H1 (cell line): ENCODE measurements at regions not wholly inside any gene's neighbourhood (a gene's known extent, or its start where the extent isn't known, plus 50 kb on each side); places are given as distances from the start of the nearest gene placed in this dataset.

ENCODE experiments used
- MAFK ChIP-seq: IDR thresholded peaks from 2 replicates; pipeline ENCODE4 v1.6.1; 2012; ENCODE audit warnings: low read depth, mild to moderate bottlenecking, improper control_type of control experiment, low read length
- TF ChIP-seq, protein P1 (sequence below): fragments of 300-600 bp; sonication (generic); IDR thresholded peaks from 2 replicates; pipeline ENCODE4 v1.7.1; 2012; ENCODE audit warnings: low read length, moderate library complexity, mild to moderate bottlenecking, inconsistent platforms; ENCODE audit not compliant: insufficient replicate concordance
- TF ChIP-seq, protein P2 (sequence below): IDR thresholded peaks from 2 replicates; pipeline ENCODE4 v1.6.1; 2011; ENCODE audit warnings: low read length, improper control_type of control experiment

DNA sequence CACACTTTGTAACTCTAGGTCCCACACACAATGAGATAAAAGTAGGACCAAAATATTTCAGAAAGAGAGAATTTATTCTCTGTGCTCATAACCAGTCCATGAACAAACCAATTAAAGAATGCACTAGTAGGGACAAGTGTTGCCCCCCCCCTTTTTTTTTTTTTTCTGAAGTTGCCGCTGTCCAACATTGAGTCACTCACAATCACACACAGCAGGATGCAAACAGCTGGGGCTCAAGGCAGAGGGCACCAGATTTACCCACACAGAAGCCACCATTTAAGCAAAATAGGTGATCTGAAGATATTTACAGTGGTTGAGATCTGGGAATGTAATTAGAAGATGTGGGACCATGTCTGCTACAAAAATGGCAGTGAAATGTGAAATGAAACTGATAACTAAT is 850.9 kb upstream of the SLIT2 start (continued):
- TF ChIP-seq, protein P1, sequence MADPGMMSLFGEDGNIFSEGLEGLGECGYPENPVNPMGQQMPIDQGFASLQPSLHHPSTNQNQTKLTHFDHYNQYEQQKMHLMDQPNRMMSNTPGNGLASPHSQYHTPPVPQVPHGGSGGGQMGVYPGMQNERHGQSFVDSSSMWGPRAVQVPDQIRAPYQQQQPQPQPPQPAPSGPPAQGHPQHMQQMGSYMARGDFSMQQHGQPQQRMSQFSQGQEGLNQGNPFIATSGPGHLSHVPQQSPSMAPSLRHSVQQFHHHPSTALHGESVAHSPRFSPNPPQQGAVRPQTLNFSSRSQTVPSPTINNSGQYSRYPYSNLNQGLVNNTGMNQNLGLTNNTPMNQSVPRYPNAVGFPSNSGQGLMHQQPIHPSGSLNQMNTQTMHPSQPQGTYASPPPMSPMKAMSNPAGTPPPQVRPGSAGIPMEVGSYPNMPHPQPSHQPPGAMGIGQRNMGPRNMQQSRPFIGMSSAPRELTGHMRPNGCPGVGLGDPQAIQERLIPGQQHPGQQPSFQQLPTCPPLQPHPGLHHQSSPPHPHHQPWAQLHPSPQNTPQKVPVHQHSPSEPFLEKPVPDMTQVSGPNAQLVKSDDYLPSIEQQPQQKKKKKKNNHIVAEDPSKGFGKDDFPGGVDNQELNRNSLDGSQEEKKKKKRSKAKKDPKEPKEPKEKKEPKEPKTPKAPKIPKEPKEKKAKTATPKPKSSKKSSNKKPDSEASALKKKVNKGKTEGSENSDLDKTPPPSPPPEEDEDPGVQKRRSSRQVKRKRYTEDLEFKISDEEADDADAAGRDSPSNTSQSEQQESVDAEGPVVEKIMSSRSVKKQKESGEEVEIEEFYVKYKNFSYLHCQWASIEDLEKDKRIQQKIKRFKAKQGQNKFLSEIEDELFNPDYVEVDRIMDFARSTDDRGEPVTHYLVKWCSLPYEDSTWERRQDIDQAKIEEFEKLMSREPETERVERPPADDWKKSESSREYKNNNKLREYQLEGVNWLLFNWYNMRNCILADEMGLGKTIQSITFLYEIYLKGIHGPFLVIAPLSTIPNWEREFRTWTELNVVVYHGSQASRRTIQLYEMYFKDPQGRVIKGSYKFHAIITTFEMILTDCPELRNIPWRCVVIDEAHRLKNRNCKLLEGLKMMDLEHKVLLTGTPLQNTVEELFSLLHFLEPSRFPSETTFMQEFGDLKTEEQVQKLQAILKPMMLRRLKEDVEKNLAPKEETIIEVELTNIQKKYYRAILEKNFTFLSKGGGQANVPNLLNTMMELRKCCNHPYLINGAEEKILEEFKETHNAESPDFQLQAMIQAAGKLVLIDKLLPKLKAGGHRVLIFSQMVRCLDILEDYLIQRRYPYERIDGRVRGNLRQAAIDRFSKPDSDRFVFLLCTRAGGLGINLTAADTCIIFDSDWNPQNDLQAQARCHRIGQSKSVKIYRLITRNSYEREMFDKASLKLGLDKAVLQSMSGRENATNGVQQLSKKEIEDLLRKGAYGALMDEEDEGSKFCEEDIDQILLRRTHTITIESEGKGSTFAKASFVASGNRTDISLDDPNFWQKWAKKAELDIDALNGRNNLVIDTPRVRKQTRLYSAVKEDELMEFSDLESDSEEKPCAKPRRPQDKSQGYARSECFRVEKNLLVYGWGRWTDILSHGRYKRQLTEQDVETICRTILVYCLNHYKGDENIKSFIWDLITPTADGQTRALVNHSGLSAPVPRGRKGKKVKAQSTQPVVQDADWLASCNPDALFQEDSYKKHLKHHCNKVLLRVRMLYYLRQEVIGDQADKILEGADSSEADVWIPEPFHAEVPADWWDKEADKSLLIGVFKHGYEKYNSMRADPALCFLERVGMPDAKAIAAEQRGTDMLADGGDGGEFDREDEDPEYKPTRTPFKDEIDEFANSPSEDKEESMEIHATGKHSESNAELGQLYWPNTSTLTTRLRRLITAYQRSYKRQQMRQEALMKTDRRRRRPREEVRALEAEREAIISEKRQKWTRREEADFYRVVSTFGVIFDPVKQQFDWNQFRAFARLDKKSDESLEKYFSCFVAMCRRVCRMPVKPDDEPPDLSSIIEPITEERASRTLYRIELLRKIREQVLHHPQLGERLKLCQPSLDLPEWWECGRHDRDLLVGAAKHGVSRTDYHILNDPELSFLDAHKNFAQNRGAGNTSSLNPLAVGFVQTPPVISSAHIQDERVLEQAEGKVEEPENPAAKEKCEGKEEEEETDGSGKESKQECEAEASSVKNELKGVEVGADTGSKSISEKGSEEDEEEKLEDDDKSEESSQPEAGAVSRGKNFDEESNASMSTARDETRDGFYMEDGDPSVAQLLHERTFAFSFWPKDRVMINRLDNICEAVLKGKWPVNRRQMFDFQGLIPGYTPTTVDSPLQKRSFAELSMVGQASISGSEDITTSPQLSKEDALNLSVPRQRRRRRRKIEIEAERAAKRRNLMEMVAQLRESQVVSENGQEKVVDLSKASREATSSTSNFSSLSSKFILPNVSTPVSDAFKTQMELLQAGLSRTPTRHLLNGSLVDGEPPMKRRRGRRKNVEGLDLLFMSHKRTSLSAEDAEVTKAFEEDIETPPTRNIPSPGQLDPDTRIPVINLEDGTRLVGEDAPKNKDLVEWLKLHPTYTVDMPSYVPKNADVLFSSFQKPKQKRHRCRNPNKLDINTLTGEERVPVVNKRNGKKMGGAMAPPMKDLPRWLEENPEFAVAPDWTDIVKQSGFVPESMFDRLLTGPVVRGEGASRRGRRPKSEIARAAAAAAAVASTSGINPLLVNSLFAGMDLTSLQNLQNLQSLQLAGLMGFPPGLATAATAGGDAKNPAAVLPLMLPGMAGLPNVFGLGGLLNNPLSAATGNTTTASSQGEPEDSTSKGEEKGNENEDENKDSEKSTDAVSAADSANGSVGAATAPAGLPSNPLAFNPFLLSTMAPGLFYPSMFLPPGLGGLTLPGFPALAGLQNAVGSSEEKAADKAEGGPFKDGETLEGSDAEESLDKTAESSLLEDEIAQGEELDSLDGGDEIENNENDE: no peak
- TF ChIP-seq, protein P2, sequence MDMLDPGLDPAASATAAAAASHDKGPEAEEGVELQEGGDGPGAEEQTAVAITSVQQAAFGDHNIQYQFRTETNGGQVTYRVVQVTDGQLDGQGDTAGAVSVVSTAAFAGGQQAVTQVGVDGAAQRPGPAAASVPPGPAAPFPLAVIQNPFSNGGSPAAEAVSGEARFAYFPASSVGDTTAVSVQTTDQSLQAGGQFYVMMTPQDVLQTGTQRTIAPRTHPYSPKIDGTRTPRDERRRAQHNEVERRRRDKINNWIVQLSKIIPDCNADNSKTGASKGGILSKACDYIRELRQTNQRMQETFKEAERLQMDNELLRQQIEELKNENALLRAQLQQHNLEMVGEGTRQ: no peak
- no peak for TF ChIP-seq MAFK
